ENCODE measurements at regions not wholly inside any gene's neighbourhood (a gene's known extent, or its start where the extent isn't known, plus 50 kb on each side); places are given as distances from the start of the nearest gene placed in this dataset.

DNA sequence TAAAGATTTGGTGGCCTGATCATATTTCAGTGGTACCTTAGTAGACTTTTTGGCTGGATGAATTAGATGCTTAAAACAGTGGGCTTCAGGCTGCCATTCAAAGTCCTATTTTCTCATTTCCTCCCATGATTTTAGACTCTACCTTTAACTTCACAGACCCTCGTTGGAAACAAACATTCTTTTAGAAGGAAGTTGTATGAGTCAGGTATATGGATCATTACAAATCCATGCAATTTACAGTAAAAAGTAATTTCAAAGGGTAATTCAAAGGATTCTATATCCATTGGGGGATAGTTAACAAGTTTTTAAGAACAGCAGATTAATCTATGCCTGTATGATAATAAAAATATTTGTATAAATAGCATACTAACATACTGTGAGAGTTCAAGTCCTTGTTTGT, 216.9 kb upstream of the RRP15 start:
- no peaks in the 10 kb centered on the region for H3K36me3 ChIP-seq (ENCODE audit: control insufficient read depth, insufficient read depth, low read length)
- H3K4me3 ChIP-seq (ENCODE audit: extremely low read depth, insufficient read depth, low read length, poor library complexity, severe bottlenecking): no peak overlapping the region
- H3K27ac ChIP-seq (ENCODE audit: low read depth, low read length, severe bottlenecking): no peak overlapping the region
- H3K9me3 ChIP-seq (ENCODE audit: control insufficient read depth, low read length): no peaks in the 10 kb centered on the region
- no CpG with 5 or more reads among the region's 1 CpG for WGBS, 2 experiments (ENCODE audit: insufficient coverage in 2 of 2)
- no peaks in the 10 kb centered on the region for H3K4me1 ChIP-seq (ENCODE audit: control insufficient read depth, insufficient read depth, low read length, poor library complexity, severe bottlenecking)

DNA sequence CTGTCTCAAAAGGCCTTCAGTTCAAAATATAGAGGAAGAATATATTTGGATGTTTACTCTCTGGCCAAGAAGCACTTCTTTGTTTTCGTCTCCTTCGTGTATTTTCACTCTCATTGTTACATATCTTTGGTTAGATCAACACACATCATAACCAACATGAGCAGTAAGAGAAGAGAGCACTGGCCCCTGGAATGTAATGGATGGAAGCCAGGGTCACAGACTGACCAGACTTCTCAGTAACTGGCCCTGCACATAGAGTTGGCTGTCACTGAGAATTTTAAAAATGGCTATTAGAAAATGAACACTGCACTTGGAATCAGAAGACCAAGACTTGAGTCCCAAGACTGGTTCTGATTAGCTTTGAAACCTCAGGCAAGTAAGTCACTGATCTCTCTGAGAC, 215.9 kb upstream of the RRP15 start:
- WGBS, 2 experiments (ENCODE audit: insufficient coverage in 2 of 2): no CpG with 5 or more reads among the region's 2 CpGs
- no peak overlapping the region for H3K4me3 ChIP-seq (ENCODE audit: extremely low read depth, insufficient read depth, low read length, poor library complexity, severe bottlenecking)
- H3K36me3 ChIP-seq (ENCODE audit: control insufficient read depth, insufficient read depth, low read length): no peaks in the 10 kb centered on the region
- no peaks in the 10 kb centered on the region for H3K4me1 ChIP-seq (ENCODE audit: control insufficient read depth, insufficient read depth, low read length, poor library complexity, severe bottlenecking)
- H3K9me3 ChIP-seq (ENCODE audit: control insufficient read depth, low read length): no peaks in the 10 kb centered on the region
- H3K27ac ChIP-seq (ENCODE audit: low read depth, low read length, severe bottlenecking): no peak overlapping the region

GRCh38 chr1:218073062-218073461, 212.0 kb upstream of the RRP15 start:
- Histone ChIP-seq H3K4me1 (ENCODE audit: control insufficient read depth, insufficient read depth, low read length, poor library complexity, severe bottlenecking) (no peaks in the 10 kb centered on the region), H3K27ac (ENCODE audit: low read depth, low read length, severe bottlenecking) (no peak overlapping the region), H3K36me3 (ENCODE audit: control insufficient read depth, insufficient read depth, low read length) (no peaks in the 10 kb centered on the region), H3K9me3 (ENCODE audit: control insufficient read depth, low read length) (no peaks in the 10 kb centered on the region), H3K4me3 (ENCODE audit: extremely low read depth, insufficient read depth, low read length, poor library complexity, severe bottlenecking) (no peak overlapping the region)

DNA sequence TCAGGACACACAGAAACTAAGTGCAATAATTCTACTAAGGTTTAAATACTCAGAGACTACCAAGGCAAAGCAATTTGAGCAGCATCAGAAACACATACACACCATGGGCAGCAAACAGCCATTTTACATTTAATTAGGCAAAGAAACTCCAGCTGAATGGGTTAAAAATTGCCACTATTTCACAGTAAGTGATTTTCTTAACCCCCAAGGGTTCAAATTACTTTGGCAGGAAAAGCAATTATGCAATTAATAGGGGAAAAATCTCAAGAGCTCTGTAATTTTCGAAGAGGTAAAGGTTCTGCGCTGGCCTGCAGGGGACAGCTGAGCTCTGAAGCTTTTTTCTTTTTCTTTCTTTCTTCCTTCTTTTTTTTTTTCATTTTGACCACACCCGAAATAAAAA, 206.2 kb upstream of the RRP15 start:
- no peaks in the 10 kb centered on the region for H3K4me1 ChIP-seq (ENCODE audit: control insufficient read depth, insufficient read depth, low read length, poor library complexity, severe bottlenecking)
- WGBS, 2 experiments (ENCODE audit: insufficient coverage in 2 of 2): no CpG with 5 or more reads among the region's 3 CpGs
- H3K27ac ChIP-seq (ENCODE audit: low read depth, low read length, severe bottlenecking): no peak overlapping the region
- H3K4me3 ChIP-seq (ENCODE audit: extremely low read depth, insufficient read depth, low read length, poor library complexity, severe bottlenecking): no peak overlapping the region
- no peaks in the 10 kb centered on the region for H3K36me3 ChIP-seq (ENCODE audit: control insufficient read depth, insufficient read depth, low read length)
- H3K9me3 ChIP-seq (ENCODE audit: control insufficient read depth, low read length): no peaks in the 10 kb centered on the region

GRCh38 chr1:218079347-218079746, 205.7 kb upstream of the RRP15 start:
- no peaks in the 10 kb centered on the region for H3K36me3 ChIP-seq (ENCODE audit: control insufficient read depth, insufficient read depth, low read length)
- no peaks in the 10 kb centered on the region for H3K9me3 ChIP-seq (ENCODE audit: control insufficient read depth, low read length)
- 86% methylated on average over 2 of the region's 4 CpGs; no CpG with 5 or more reads in 1 of the 2 experiments for WGBS, 2 experiments (ENCODE audit: insufficient coverage in 2 of 2)
- H3K4me3 ChIP-seq (ENCODE audit: extremely low read depth, insufficient read depth, low read length, poor library complexity, severe bottlenecking): no peak overlapping the region
- no peak overlapping the region for H3K27ac ChIP-seq (ENCODE audit: low read depth, low read length, severe bottlenecking)
- no peaks in the 10 kb centered on the region for H3K4me1 ChIP-seq (ENCODE audit: control insufficient read depth, insufficient read depth, low read length, poor library complexity, severe bottlenecking)

- Histone ChIP-seq H3K4me3 (ENCODE audit: extremely low read depth, insufficient read depth, low read length, poor library complexity, severe bottlenecking) (no peak overlapping the region), H3K9me3 (ENCODE audit: control insufficient read depth, low read length) (no peaks in the 10 kb centered on the region), H3K27ac (ENCODE audit: low read depth, low read length, severe bottlenecking) (no peak overlapping the region), H3K4me1 (ENCODE audit: control insufficient read depth, insufficient read depth, low read length, poor library complexity, severe bottlenecking) (no peaks in the 10 kb centered on the region), H3K36me3 (ENCODE audit: control insufficient read depth, insufficient read depth, low read length) (no peaks in the 10 kb centered on the region)
- 95 to 97% methylated on average over 4 to 5 of the region's 5 CpGs for WGBS, 2 experiments (ENCODE audit: insufficient coverage in 2 of 2)
Observed at GRCh38 chr1:218079820-218080219, 205.3 kb upstream of the RRP15 start.

DNA sequence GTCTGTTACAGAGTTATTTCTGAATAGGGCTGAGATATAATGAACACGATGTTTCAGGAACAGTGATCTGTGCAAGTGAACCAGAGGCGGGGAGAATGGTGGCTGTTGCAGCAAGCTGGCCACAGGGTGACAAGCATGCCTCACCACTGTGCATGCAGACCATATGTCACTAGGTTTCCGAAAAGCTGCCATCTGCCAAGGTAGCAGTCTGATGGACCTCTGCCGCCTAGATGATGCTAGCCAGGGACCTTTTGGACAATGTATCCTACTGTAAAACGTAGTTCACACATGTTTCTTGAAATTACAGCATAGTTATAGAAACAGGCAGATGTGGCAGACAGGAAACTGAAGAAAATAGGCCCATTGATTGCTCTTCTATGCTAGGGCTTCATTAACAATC, 204.2 kb upstream of the RRP15 start:
- WGBS, 2 experiments (ENCODE audit: insufficient coverage in 2 of 2): 83 to 90% methylated on average over 4 to 5 of the region's 5 CpGs
- Histone ChIP-seq H3K4me3 (ENCODE audit: extremely low read depth, insufficient read depth, low read length, poor library complexity, severe bottlenecking) (no peak overlapping the region), H3K4me1 (ENCODE audit: control insufficient read depth, insufficient read depth, low read length, poor library complexity, severe bottlenecking) (no peaks in the 10 kb centered on the region), H3K9me3 (ENCODE audit: control insufficient read depth, low read length) (no peaks in the 10 kb centered on the region), H3K36me3 (ENCODE audit: control insufficient read depth, insufficient read depth, low read length) (no peaks in the 10 kb centered on the region), H3K27ac (ENCODE audit: low read depth, low read length, severe bottlenecking) (no peak overlapping the region)

- H3K9me3 ChIP-seq (ENCODE audit: control insufficient read depth, low read length): no peaks in the 10 kb centered on the region
- no peak overlapping the region for H3K4me3 ChIP-seq (ENCODE audit: extremely low read depth, insufficient read depth, low read length, poor library complexity, severe bottlenecking)
- no peak overlapping the region for H3K27ac ChIP-seq (ENCODE audit: low read depth, low read length, severe bottlenecking)
- no peaks in the 10 kb centered on the region for H3K4me1 ChIP-seq (ENCODE audit: control insufficient read depth, insufficient read depth, low read length, poor library complexity, severe bottlenecking)
- H3K36me3 ChIP-seq (ENCODE audit: control insufficient read depth, insufficient read depth, low read length): no peaks in the 10 kb centered on the region
Observed at GRCh38 chr1:218081358-218081757, 203.7 kb upstream of the RRP15 start.

- Histone ChIP-seq H3K27ac (ENCODE audit: low read depth, low read length, severe bottlenecking) (no peak overlapping the region), H3K4me3 (ENCODE audit: extremely low read depth, insufficient read depth, low read length, poor library complexity, severe bottlenecking) (no peak overlapping the region), H3K4me1 (ENCODE audit: control insufficient read depth, insufficient read depth, low read length, poor library complexity, severe bottlenecking) (no peaks in the 10 kb centered on the region), H3K9me3 (ENCODE audit: control insufficient read depth, low read length) (no peaks in the 10 kb centered on the region), H3K36me3 (ENCODE audit: control insufficient read depth, insufficient read depth, low read length) (no peaks in the 10 kb centered on the region)
- 83% methylated on average over 1 of the region's 1 CpG; no CpG with 5 or more reads in 1 of the 2 experiments for WGBS, 2 experiments (ENCODE audit: insufficient coverage in 2 of 2)
Observed at GRCh38 chr1:218090459-218090858, 194.6 kb upstream of the RRP15 start.

DNA sequence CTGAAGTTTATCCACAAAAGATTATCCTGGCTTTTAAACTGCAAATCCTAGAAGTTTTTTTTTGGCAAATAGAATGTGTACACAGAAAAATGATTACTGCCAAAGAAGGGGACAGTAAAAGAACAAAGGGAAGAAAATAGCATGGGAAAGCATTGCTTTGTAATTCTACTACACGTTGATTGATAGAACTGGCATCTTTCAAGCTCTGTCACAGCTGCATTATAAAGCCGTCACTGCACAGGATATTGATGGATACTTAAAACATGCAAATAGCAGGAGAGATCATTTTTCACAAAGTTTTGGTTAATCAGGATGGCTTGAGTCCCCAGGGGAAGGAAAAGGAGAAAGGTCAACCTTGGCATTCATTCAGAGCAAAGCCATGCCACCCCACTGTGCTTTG, 183.7 kb upstream of the RRP15 start:
- Histone ChIP-seq H3K27ac (ENCODE audit: low read depth, low read length, severe bottlenecking) (no peak overlapping the region), H3K4me3 (ENCODE audit: extremely low read depth, insufficient read depth, low read length, poor library complexity, severe bottlenecking) (no peak overlapping the region), H3K36me3 (ENCODE audit: control insufficient read depth, insufficient read depth, low read length) (no peaks in the 10 kb centered on the region), H3K9me3 (ENCODE audit: control insufficient read depth, low read length) (no peaks in the 10 kb centered on the region), H3K4me1 (ENCODE audit: control insufficient read depth, insufficient read depth, low read length, poor library complexity, severe bottlenecking) (no peaks in the 10 kb centered on the region)
- WGBS, 2 experiments (ENCODE audit: insufficient coverage in 2 of 2): 67% methylated on average over 1 of the region's 2 CpGs; no CpG with 5 or more reads in 1 of the 2 experiments

DNA sequence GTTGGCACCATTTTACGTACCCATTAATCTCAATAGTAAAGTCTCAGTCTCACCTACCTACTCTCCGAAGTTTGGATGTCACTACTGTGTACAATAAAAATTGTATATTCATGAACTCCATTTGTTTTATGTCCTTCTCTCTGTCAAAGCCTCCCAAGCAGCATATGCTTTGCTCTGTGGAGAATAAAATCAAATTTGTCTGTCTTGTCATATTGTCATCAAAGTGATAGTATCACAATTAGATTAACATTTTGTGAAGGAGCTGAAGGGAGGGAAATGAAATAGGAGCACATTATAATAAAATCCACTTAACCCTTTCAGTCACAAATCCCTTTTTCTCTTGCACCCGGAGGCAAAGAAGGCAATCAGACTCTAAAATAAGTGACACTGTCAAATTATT, 177.1 kb upstream of the RRP15 start:
- no peaks in the 10 kb centered on the region for H3K4me1 ChIP-seq (ENCODE audit: control insufficient read depth, insufficient read depth, low read length, poor library complexity, severe bottlenecking)
- no CpG with 5 or more reads among the region's 3 CpGs for WGBS, 2 experiments (ENCODE audit: insufficient coverage in 2 of 2)
- no peak overlapping the region for H3K27ac ChIP-seq (ENCODE audit: low read depth, low read length, severe bottlenecking)
- no peak overlapping the region for H3K4me3 ChIP-seq (ENCODE audit: extremely low read depth, insufficient read depth, low read length, poor library complexity, severe bottlenecking)
- H3K9me3 ChIP-seq (ENCODE audit: control insufficient read depth, low read length): no peaks in the 10 kb centered on the region
- no peaks in the 10 kb centered on the region for H3K36me3 ChIP-seq (ENCODE audit: control insufficient read depth, insufficient read depth, low read length)

DNA sequence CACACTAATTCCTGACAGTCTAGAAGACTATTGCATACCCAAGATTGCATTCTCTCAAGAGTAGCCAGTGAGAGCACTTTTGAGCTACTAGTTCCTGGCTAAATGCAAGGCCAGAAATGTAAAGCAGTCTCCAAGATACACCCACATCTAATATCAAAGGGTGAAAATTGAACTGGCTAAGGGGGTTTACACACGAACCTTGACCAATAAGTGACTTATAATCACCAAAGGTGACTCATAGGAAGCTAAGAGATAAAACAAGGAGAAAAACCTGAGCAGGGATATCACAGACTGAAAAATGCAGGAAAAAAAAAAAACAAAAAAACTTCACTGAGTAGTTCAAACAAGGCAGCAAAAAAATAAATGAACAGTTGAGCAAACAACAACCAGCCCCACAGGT, 172.2 kb upstream of the RRP15 start:
- H3K4me1 ChIP-seq (ENCODE audit: control insufficient read depth, insufficient read depth, low read length, poor library complexity, severe bottlenecking): no peaks in the 10 kb centered on the region
- H3K36me3 ChIP-seq (ENCODE audit: control insufficient read depth, insufficient read depth, low read length): no peaks in the 10 kb centered on the region
- H3K4me3 ChIP-seq (ENCODE audit: extremely low read depth, insufficient read depth, low read length, poor library complexity, severe bottlenecking): no peak overlapping the region
- no CpG with 5 or more reads among the region's 1 CpG for WGBS, 2 experiments (ENCODE audit: insufficient coverage in 2 of 2)
- no peaks in the 10 kb centered on the region for H3K9me3 ChIP-seq (ENCODE audit: control insufficient read depth, low read length)
- no peak overlapping the region for H3K27ac ChIP-seq (ENCODE audit: low read depth, low read length, severe bottlenecking)
